ENCODE measurements at regions not wholly inside any gene's neighbourhood (a gene's known extent, or its start where the extent isn't known, plus 50 kb on each side); places are given as distances from the start of the nearest gene placed in this dataset.

- Histone ChIP-seq H3T11ph (ENCODE audit: low read length) (no peak overlapping the region), H2AK5ac (ENCODE audit: insufficient read length, low read length) (no peak overlapping the region), H3K14ac (ENCODE audit: insufficient read depth, low read length) (no peak overlapping the region), H4K91ac (ENCODE audit: insufficient read length, low read depth, low read length) (no peak overlapping the region), H3K4ac (ENCODE audit: low read depth, low read length) (no peak overlapping the region), H2BK15ac (ENCODE audit: low read depth, low read length) (no peak overlapping the region), H3K27me3 (ENCODE audit: insufficient read depth, low read length) (no peaks in the 10 kb centered on the region), H3K27ac (ENCODE audit: insufficient read length, low read depth, low read length) (no peak overlapping the region), H2BK20ac (ENCODE audit: low read depth, low read length, poor library complexity, severe bottlenecking) (no peak overlapping the region), H3K23ac (ENCODE audit: insufficient read length, low read depth, low read length) (no peak overlapping the region), H4K5ac (ENCODE audit: insufficient read length, low read depth, low read length) (no peak overlapping the region), H4K8ac (replicated peaks; ENCODE audit: insufficient read length, low read depth, low read length) (no peak overlapping the region), H4K20me1 (ENCODE audit: control insufficient read depth, insufficient read depth, insufficient read length) (no peaks in the 10 kb centered on the region), H3K4me2 (ENCODE audit: insufficient read depth, insufficient read length, low read length) (no peak overlapping the region), H3K9me3 (ENCODE audit: control insufficient read depth, low read depth, low read length) (no peaks in the 10 kb centered on the region), H3K18ac (ENCODE audit: insufficient read length, low read depth, low read length) (no peak overlapping the region), H2BK12ac (ENCODE audit: insufficient read length, low read depth, low read length) (no peak overlapping the region), H3K79me2 (ENCODE audit: insufficient read depth, low read length) (no peaks in the 10 kb centered on the region), H3K79me1 (ENCODE audit: insufficient read depth, low read depth, low read length, poor library complexity, severe bottlenecking) (no peaks in the 10 kb centered on the region), H3K23me2 (ENCODE audit: insufficient read length, low read depth, low read length, poor library complexity, severe bottlenecking) (no peaks in the 10 kb centered on the region), H3K9ac (ENCODE audit: extremely low read depth, insufficient read length, low read length) (no peak overlapping the region), H2BK5ac (ENCODE audit: insufficient read length, low read length) (no peak overlapping the region), H3K56ac (ENCODE audit: insufficient read length, low read depth, low read length) (no peak overlapping the region), H2AFZ (ENCODE audit: low read length) (no peak overlapping the region), H3K4me1 (ENCODE audit: insufficient read depth, low read length) (no peaks in the 10 kb centered on the region), H2BK120ac (ENCODE audit: low read depth, low read length, poor library complexity, severe bottlenecking) (no peak overlapping the region)
- Mint-ChIP-seq H3K27me3 (ENCODE audit: low read depth) (no peaks in the 10 kb centered on the region), H3K9me3 (peaks cover 3% of the 10 kb centered on the region in 2 experiments; a peak in 3 of 5 replicates), H3K4me3 (no peak overlapping the region), H3K27ac (no peak overlapping the region), H3K4me1 (peaks cover 16 to 20% of the 10 kb centered on the region in 2 experiments), H3K36me3 (ENCODE audit: insufficient read depth in 1 of 3, low read depth in 3 of 3) (no peaks in the 10 kb centered on the region; a peak in 1 of 7 replicates)
- DNase-seq: no peak
- WGBS (ENCODE audit: extremely low coverage, insufficient read length, low lambda C conversion rate): no CpG with 5 or more reads among the region's 2 CpGs
- no peak for TF ChIP-seq CTCF (conservative IDR thresholded peaks at IDR 0.05)
Measured at GRCh38 chr3:116512931-116513330, 67.6 kb upstream of the LSAMP start.
